VCaP (cell line): ENCODE measurements at regions not wholly inside any gene's neighbourhood (a gene's known extent, or its start where the extent isn't known, plus 50 kb on each side); places are given as distances from the start of the nearest gene placed in this dataset.

ENCODE experiments used
- H3K27ac ChIP-seq: fragments of 450-650 bp; 2 replicates; pipeline ENCODE4 v1.5.1; 2017
- TF ChIP-seq, protein P1 (sequence below): fragments of 450-650 bp; conservative IDR thresholded peaks from 2 replicates; pipeline ENCODE4 v1.5.1; 2017; ENCODE audit warnings: mild to moderate bottlenecking, moderate library complexity

DNA sequence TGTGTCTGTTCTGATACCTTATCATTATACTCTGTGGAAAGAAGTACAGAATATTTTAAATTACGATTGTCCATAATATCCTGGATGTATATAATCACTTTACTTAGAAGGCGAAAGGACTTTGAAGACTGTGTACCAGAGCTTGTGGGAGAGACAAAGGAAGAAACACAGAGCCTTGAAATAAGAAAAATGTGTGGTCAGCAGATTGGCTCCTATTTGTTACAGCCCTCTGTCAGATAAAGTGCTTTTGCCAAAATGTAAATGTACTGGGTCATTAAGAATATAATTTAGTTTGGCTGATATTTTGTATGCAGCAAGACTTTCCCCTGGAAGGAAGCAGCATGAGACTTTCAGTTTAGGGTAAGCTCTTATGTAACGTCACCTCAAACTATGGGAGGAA, 443.1 kb downstream of the CCDC85A start:
- no peak overlapping the region for H3K27ac ChIP-seq
- TF ChIP-seq, protein P1, sequence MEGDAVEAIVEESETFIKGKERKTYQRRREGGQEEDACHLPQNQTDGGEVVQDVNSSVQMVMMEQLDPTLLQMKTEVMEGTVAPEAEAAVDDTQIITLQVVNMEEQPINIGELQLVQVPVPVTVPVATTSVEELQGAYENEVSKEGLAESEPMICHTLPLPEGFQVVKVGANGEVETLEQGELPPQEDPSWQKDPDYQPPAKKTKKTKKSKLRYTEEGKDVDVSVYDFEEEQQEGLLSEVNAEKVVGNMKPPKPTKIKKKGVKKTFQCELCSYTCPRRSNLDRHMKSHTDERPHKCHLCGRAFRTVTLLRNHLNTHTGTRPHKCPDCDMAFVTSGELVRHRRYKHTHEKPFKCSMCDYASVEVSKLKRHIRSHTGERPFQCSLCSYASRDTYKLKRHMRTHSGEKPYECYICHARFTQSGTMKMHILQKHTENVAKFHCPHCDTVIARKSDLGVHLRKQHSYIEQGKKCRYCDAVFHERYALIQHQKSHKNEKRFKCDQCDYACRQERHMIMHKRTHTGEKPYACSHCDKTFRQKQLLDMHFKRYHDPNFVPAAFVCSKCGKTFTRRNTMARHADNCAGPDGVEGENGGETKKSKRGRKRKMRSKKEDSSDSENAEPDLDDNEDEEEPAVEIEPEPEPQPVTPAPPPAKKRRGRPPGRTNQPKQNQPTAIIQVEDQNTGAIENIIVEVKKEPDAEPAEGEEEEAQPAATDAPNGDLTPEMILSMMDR, result no peak

DNA sequence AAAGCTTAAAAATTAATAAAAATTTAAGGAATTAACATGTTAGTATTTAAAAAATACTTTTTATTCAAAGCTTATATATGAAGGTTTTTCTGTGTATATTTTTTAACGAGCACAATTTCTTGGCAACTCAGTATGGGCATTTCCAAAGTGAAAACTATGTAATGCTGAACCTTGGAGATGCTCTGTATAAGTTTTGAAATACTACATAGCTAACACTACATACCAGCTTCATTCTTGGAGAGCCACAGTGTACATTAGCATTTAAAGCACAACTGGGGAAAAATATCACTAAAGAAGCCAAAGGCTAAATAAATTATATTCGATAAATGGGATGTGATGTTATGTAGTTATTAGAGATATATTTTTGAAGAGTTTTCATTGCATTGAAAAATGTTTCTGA, 446.5 kb downstream of the CCDC85A start:
- TF ChIP-seq, protein P1, result no peak
- H3K27ac ChIP-seq, result no peak overlapping the region

DNA sequence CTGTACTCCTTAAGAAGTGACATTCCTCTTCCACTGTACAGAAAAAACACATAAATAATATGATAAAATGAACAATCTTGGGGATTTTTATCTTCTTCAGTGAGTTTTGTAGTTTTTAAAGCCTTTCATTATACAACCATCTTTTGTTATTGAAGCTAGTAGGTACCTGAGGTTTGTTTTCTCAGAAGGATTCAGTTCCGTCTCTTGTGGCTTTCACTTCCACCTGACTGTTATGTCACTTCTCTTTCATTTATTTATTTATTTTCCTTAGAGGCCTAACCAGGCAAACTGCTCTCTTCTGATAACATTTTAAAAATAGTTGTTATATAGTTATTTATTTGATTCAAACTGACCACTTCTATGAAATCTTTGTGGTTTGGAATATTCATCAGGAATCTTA, 464.2 kb downstream of the CCDC85A start:
- TF ChIP-seq, protein P1, result no peak
- H3K27ac ChIP-seq, result no peak overlapping the region

DNA sequence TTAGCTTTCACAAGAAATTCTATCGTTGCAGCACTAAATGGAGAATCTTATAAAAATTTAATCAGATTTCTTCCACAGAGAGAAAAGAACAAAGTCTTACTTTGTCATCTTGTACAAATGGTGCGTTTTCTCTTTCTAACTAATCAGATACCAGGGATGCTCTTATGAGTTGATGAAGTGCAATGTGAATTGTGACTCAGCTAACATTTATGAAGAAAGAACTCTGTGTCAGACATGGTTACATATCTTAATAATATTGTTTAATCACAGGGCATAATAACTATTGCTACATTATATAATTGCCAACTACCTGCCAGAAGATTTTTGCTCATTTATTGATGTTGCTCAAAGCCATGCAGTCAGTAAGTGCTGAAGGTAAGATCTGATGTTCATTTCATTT, 465.0 kb downstream of the CCDC85A start:
- no peak overlapping the region for H3K27ac ChIP-seq
- TF ChIP-seq, protein P1, result no peak

DNA sequence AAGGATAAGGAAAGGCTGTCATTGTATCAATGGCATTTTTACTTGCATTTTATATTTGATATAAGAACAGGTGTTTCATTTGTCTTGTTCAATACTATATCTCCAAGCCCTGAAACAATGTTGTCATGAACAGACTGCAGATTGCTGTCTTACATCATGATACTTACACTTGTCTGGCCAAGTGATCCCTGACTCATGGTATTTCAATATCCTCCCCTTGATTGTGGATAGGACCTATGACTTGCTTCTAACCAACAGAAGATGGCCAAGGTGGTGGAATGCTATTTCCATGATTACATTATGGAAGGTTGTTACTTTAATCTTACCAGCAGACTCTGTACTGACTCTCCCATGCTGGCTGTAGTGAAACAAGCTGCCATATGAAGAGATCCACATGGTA, 471.1 kb downstream of the CCDC85A start:
- TF ChIP-seq, protein P1, result no peak
- no peak overlapping the region for H3K27ac ChIP-seq

DNA sequence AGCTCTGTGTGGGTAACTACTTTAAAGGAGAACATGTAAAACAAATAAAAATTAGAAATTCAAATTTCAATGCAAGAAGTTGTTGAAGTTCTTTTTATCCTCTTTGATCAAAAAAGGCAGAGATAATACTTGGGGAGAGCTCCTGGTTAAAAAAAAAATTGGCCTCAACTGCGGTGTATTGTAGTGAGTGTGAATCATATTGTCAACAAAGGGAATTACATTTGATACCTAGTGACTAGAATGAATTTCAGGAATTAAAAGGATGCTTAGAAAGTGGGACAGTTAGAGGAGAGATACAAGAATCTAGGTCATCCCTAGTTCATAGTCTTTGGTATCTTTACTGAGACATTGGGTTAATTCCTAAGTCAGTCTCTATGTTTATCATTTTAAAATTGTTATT, 473.0 kb downstream of the CCDC85A start:
- TF ChIP-seq, protein P1, result no peak
- no peak overlapping the region for H3K27ac ChIP-seq

DNA sequence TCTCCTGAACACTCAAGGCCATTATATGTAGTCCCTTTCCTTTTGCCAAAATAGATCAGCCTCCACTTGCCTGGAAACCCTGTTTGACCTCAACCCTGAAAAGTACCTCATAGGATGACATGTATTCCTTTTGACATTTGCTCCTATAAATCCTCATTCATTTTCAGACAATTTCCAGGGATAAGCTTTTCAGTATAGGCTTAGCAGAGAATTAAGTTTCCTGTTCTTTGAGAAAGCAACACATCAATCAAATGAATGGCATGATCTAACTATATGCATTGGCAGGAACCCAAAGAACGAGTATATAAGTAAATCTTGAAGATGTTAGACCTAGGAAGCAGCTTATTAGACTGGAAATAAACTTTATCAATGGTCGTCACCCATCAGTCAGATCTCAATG, 483.0 kb downstream of the CCDC85A start:
- no peak overlapping the region for H3K27ac ChIP-seq
- TF ChIP-seq, protein P1, result no peak
